ENCODE measurements at regions not wholly inside any gene's neighbourhood (a gene's known extent, or its start where the extent isn't known, plus 50 kb on each side); places are given as distances from the start of the nearest gene placed in this dataset. TPM values are rescaled to one million over a fixed set of nuclear protein-coding genes. Genes with fewer than 3 reads are reported as not detected.

DNA sequence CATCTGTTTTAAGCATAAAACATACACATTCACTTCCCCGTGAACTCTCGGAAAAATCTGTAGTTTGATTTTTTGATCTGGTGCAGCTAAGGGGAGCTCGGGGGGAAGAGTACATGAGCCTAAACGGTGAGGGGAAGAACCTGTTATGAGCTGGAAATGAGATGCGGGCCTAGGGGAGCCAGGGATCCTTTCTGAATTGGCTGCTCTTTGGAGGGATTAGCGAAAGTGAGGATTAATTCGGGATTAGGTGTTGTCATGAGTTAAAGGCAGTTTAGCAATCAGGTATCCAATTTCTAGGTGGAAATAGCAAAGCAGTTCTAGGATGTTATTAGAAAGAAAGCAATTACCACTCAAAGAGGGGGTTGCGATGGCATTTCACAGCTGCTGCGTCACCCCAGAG, 51.1 kb upstream of the ADARB2 start:
- H3K27me3 Mint-ChIP-seq (ENCODE audit: insufficient read depth, low read depth, poor library complexity) = peaks cover 9% of the 10 kb centered on the region
- Histone ChIP-seq H3K36me3 (ENCODE audit: insufficient read depth) (no peaks in the 10 kb centered on the region), H3K79me2 (replicated peaks; ENCODE audit: insufficient read depth) (no peaks in the 10 kb centered on the region), H3K9me2 (ENCODE audit: insufficient read depth) (no peaks in the 10 kb centered on the region), H3K27ac (ENCODE audit: low read depth) (no peak overlapping the region), H3K4me3 (no peak overlapping the region), H3F3A (replicated peaks; ENCODE audit: low read depth) (no peaks in the 10 kb centered on the region), H4K20me1 (replicated peaks; ENCODE audit: insufficient read depth) (no peaks in the 10 kb centered on the region), H2AFZ (peak overlapping the region; percentile 28; the same call in 1 of the 2 replicates), H3K4me1 (ENCODE audit: insufficient read depth) (peaks cover 7% of the 10 kb centered on the region; the same call in 1 of the 2 replicates), H3K4me2 (no peak overlapping the region), H3K27me3 (ENCODE audit: insufficient read depth) (no peaks in the 10 kb centered on the region)
- H3K4me1 Mint-ChIP-seq = peaks cover 35% of the 10 kb centered on the region
- H3K36me3 Mint-ChIP-seq (ENCODE audit: low read depth) = no peaks in the 10 kb centered on the region; the same call in 2 of the 3 replicates
- TF ChIP-seq, protein P1, sequence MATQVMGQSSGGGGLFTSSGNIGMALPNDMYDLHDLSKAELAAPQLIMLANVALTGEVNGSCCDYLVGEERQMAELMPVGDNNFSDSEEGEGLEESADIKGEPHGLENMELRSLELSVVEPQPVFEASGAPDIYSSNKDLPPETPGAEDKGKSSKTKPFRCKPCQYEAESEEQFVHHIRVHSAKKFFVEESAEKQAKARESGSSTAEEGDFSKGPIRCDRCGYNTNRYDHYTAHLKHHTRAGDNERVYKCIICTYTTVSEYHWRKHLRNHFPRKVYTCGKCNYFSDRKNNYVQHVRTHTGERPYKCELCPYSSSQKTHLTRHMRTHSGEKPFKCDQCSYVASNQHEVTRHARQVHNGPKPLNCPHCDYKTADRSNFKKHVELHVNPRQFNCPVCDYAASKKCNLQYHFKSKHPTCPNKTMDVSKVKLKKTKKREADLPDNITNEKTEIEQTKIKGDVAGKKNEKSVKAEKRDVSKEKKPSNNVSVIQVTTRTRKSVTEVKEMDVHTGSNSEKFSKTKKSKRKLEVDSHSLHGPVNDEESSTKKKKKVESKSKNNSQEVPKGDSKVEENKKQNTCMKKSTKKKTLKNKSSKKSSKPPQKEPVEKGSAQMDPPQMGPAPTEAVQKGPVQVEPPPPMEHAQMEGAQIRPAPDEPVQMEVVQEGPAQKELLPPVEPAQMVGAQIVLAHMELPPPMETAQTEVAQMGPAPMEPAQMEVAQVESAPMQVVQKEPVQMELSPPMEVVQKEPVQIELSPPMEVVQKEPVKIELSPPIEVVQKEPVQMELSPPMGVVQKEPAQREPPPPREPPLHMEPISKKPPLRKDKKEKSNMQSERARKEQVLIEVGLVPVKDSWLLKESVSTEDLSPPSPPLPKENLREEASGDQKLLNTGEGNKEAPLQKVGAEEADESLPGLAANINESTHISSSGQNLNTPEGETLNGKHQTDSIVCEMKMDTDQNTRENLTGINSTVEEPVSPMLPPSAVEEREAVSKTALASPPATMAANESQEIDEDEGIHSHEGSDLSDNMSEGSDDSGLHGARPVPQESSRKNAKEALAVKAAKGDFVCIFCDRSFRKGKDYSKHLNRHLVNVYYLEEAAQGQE (IDR thresholded peaks at IDR 0.05; ENCODE audit: unreplicated experiment) = no peak
- TF ChIP-seq ZNF114 (CRISPR knock-in tag; IDR thresholded peaks at IDR 0.05) (no peak), EZH2 (IDR thresholded peaks at IDR 0.05; ENCODE audit: low read depth, unreplicated experiment) (no peak)
- peaks cover 1% of the 10 kb centered on the region; the same call in 1 of the 3 replicates for H3K9me3 Mint-ChIP-seq
- no peak overlapping the region for H3K4me3 Mint-ChIP-seq
- DNase-seq (ENCODE audit: low spot score) = no peak
- H3K27ac Mint-ChIP-seq = no peak overlapping the region
- no peak for ATAC-seq

Small RNA genes lying in the stretch of these regions (microRNA-seq; reads per million reads assigned to microRNA genes)
- gene MIR6072 = not detected

Small RNA genes lying in the stretch of these regions (small RNA-seq; reads per million reads assigned to genes)
- gene MIR6072 (ENCODE audit: low replicate concordance) = not detected
- not detected for gene RNU6-576P (ENCODE audit: low replicate concordance)
- not detected for gene RNU6-889P (ENCODE audit: low replicate concordance)
